ENCODE measurements at regions not wholly inside any gene's neighbourhood (a gene's known extent, or its start where the extent isn't known, plus 50 kb on each side); places are given as distances from the start of the nearest gene placed in this dataset.

- Mint-ChIP-seq H3K4me1 (ENCODE audit: low read depth) (no peaks in the 10 kb centered on the region), H3K36me3 (no peaks in the 10 kb centered on the region), H3K27me3 (no peaks in the 10 kb centered on the region), H3K27ac (no peak overlapping the region), H3K9me3 (ENCODE audit: low read depth) (peaks cover 3% of the 10 kb centered on the region), H3K4me3 (no peak overlapping the region)
Measured at GRCh38 chr2:166637051-166637450, 143.0 kb upstream of the SCN7A start.

DNA sequence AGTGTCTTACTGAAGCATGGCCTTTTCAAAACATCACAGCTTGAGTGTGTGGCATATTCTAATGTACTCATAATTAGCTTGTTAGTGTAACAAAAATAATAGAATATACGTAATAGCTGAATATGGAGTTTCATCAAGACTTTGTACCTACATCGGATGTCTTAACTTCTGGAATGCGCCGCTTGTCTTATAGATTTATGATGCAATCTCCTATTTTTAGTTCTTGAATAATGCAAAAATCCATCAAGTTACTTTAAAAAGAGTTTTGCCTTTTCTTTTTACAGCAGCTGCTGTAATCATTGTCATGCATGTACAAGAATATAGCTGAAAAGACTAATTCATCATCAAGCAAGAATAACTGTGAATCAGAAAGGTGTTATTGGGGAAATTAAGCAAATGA is 140.7 kb upstream of the SCN7A start:
- no peaks in the 10 kb centered on the region for H3K4me1 Mint-ChIP-seq (ENCODE audit: low read depth)

DNA sequence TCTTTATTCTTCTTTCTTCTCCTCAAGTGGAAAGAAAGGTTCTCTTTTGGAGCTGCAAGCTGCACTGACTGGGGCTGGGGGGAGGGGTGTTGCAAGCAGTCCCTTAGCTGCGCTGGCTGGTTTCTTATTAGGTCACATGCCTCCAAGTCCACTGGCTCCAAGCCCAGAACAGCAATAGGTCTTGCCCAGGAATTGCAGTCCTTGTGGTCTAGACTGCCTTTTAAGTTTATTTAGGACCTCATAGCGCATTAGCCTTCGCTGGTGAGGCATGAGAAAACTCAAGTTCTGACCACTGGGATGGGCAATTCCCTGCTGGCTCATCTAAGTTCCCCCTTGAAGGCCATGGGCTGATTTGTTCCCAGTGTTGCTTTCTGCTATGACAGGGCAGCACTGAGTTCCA is 138.6 kb upstream of the SCN7A start:
- Mint-ChIP-seq H3K27me3 (no peaks in the 10 kb centered on the region), H3K4me3 (no peak overlapping the region), H3K36me3 (no peaks in the 10 kb centered on the region), H3K9me3 (ENCODE audit: low read depth) (peaks cover 3% of the 10 kb centered on the region), H3K4me1 (ENCODE audit: low read depth) (no peaks in the 10 kb centered on the region), H3K27ac (no peak overlapping the region)

More for the DNA sequence above, 140.7 kb upstream of the SCN7A start:
- Mint-ChIP-seq H3K27ac (no peak overlapping the region), H3K36me3 (no peaks in the 10 kb centered on the region), H3K4me3 (no peak overlapping the region), H3K27me3 (no peaks in the 10 kb centered on the region), H3K9me3 (ENCODE audit: low read depth) (peaks cover 3% of the 10 kb centered on the region)

- H3K9me3 Mint-ChIP-seq (ENCODE audit: low read depth) = peaks cover 2% of the 10 kb centered on the region
- H3K27me3 Mint-ChIP-seq = peaks cover 1% of the 10 kb centered on the region
- no peaks in the 10 kb centered on the region for H3K4me1 Mint-ChIP-seq (ENCODE audit: low read depth)
- no peak overlapping the region for H3K4me3 Mint-ChIP-seq
- no peak overlapping the region for H3K27ac Mint-ChIP-seq
- no peaks in the 10 kb centered on the region for H3K36me3 Mint-ChIP-seq
Measured at GRCh38 chr2:166628478-166629136, 134.6 kb upstream of the SCN7A start.

GRCh38 chr2:166627893-166628292 is 133.8 kb upstream of the SCN7A start:
- H3K4me1 Mint-ChIP-seq (ENCODE audit: low read depth) = no peaks in the 10 kb centered on the region
- H3K27me3 Mint-ChIP-seq = peaks cover 1% of the 10 kb centered on the region
- no peak overlapping the region for H3K4me3 Mint-ChIP-seq

DNA sequence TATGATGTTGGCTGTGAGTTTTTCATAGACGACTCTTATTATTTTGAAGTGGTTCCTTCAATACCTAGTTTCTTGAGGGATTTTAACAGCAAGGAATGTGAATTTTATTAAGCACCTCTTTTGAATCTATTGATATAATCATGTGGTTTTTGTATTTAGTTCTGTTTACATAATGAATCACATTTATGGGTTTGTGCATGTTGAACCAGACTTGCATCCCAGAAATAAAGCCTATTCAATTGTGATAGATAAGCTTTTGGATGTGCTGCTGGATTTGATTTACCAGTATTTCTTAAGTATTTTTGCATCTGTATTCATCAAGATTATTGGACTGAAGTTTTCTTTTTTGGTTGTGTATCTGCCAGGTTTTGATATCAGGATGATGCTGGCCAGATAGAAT is 131.6 kb upstream of the SCN7A start:
- Mint-ChIP-seq H3K4me1 (ENCODE audit: low read depth) (peaks cover 3% of the 10 kb centered on the region), H3K27me3 (peaks cover 1% of the 10 kb centered on the region), H3K9me3 (ENCODE audit: low read depth) (peaks cover 3% of the 10 kb centered on the region), H3K27ac (no peak overlapping the region), H3K4me3 (no peak overlapping the region), H3K36me3 (no peaks in the 10 kb centered on the region)

More at GRCh38 chr2:166627893-166628292, 133.8 kb upstream of the SCN7A start:
- no peaks in the 10 kb centered on the region for H3K36me3 Mint-ChIP-seq
- H3K27ac Mint-ChIP-seq = no peak overlapping the region
- H3K9me3 Mint-ChIP-seq (ENCODE audit: low read depth) = peaks cover 3% of the 10 kb centered on the region

- no peaks in the 10 kb centered on the region for H3K36me3 Mint-ChIP-seq
- H3K27me3 Mint-ChIP-seq = peaks cover 6% of the 10 kb centered on the region
- H3K4me3 Mint-ChIP-seq = no peak overlapping the region
- H3K4me1 Mint-ChIP-seq (ENCODE audit: low read depth) = peaks cover 13% of the 10 kb centered on the region
- no peaks in the 10 kb centered on the region for H3K9me3 Mint-ChIP-seq (ENCODE audit: low read depth)
- H3K27ac Mint-ChIP-seq = no peak overlapping the region
Measured at GRCh38 chr2:166614503-166614902, 120.5 kb upstream of the SCN7A start.

GRCh38 chr2:166614029-166614428 is 120.0 kb upstream of the SCN7A start:
- H3K27ac Mint-ChIP-seq = no peak overlapping the region
- H3K4me1 Mint-ChIP-seq (ENCODE audit: low read depth) = peaks cover 13% of the 10 kb centered on the region
- H3K36me3 Mint-ChIP-seq = no peaks in the 10 kb centered on the region
- no peak overlapping the region for H3K4me3 Mint-ChIP-seq
- H3K9me3 Mint-ChIP-seq (ENCODE audit: low read depth) = no peaks in the 10 kb centered on the region
- H3K27me3 Mint-ChIP-seq = peaks cover 6% of the 10 kb centered on the region

- Mint-ChIP-seq H3K27me3 (peaks cover 6% of the 10 kb centered on the region), H3K27ac (no peak overlapping the region), H3K4me1 (ENCODE audit: low read depth) (peaks cover 13% of the 10 kb centered on the region), H3K9me3 (ENCODE audit: low read depth) (no peaks in the 10 kb centered on the region), H3K36me3 (no peaks in the 10 kb centered on the region), H3K4me3 (no peak overlapping the region)
Measured at GRCh38 chr2:166613226-166613625, 119.2 kb upstream of the SCN7A start.

- H3K9me3 Mint-ChIP-seq (ENCODE audit: low read depth) = no peaks in the 10 kb centered on the region
- peaks cover 13% of the 10 kb centered on the region for H3K4me1 Mint-ChIP-seq (ENCODE audit: low read depth)
- peaks cover 6% of the 10 kb centered on the region for H3K27me3 Mint-ChIP-seq
- no peak overlapping the region for H3K27ac Mint-ChIP-seq
- no peaks in the 10 kb centered on the region for H3K36me3 Mint-ChIP-seq
- no peak overlapping the region for H3K4me3 Mint-ChIP-seq
Measured at GRCh38 chr2:166612214-166612613, 118.2 kb upstream of the SCN7A start.

- Mint-ChIP-seq H3K27ac (no peak overlapping the region), H3K4me1 (ENCODE audit: low read depth) (peaks cover 13% of the 10 kb centered on the region), H3K27me3 (peaks cover 7% of the 10 kb centered on the region), H3K4me3 (peak overlapping the region; percentile 33), H3K9me3 (ENCODE audit: low read depth) (no peaks in the 10 kb centered on the region), H3K36me3 (no peaks in the 10 kb centered on the region)
Measured at GRCh38 chr2:166610913-166611305, 116.9 kb upstream of the SCN7A start.

DNA sequence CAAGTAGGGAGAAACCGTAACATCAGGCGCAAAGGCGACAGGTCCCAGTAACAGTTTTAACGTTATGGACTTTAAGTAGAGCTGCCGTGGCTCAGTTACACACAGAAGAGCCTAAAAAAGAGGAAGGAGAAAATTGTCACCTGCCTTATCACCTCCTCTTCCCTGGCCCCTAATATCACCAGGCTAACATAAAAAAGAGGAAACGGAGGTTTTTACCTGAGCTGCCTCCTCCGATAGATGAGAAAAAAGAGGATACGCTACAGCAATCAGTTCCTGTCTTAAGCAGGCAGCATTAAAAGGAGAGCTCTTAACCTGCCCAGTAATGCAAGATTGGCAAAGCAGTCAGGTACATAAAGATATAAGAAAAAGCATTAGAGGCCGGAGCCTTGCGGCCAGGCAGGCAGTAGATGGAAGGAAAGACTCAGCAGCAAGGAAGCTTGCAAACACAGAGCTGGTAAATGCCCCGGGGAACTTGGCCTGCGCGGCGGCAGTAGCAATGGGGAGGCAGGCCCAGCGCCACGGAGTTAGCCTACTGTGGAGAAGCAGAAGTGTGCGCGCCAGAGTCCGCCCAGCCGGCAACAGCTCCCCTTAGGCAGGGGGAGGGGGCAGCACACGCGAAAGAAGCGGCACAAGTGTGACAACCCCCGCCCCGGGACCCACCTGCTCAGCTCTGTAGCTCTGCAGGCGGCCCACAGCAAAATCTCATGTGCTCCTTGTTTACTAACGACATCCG is 116.3 kb upstream of the SCN7A start:
- Mint-ChIP-seq H3K4me3 (peak overlapping the region; percentile 33), H3K4me1 (ENCODE audit: low read depth) (peaks cover 13% of the 10 kb centered on the region), H3K9me3 (ENCODE audit: low read depth) (no peaks in the 10 kb centered on the region), H3K27ac (no peak overlapping the region), H3K27me3 (peaks cover 7% of the 10 kb centered on the region), H3K36me3 (no peaks in the 10 kb centered on the region)

GRCh38 chr2:166609183-166609959 is 115.3 kb upstream of the SCN7A start:
- Mint-ChIP-seq H3K4me3 (no peak overlapping the region), H3K36me3 (no peaks in the 10 kb centered on the region), H3K4me1 (ENCODE audit: low read depth) (peaks cover 13% of the 10 kb centered on the region), H3K9me3 (ENCODE audit: low read depth) (no peaks in the 10 kb centered on the region), H3K27me3 (peaks cover 7% of the 10 kb centered on the region), H3K27ac (no peak overlapping the region)

DNA sequence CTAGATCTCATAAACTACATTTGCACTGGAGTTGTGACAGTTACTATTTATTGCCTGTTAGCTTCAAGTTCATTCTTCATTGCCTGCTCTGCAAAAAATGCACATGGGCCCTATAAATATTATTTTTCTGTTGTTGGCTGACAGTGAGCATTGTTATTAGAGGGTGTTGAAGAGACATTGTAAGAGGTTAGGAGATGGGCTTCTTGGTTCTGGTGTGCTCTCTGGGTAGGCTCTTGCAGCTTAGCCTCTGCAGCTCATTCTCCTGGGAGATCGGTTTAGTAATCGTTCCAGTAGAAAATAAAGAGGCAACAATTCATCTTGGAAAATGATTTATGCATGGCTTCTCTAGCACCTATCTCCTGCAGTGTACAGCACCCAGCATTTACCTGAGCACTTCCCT is 113.8 kb upstream of the SCN7A start:
- H3K27ac Mint-ChIP-seq = no peak overlapping the region
- H3K4me3 Mint-ChIP-seq = no peak overlapping the region
- no peaks in the 10 kb centered on the region for H3K9me3 Mint-ChIP-seq (ENCODE audit: low read depth)
- H3K27me3 Mint-ChIP-seq = peaks cover 5% of the 10 kb centered on the region
- no peaks in the 10 kb centered on the region for H3K36me3 Mint-ChIP-seq
- peaks cover 13% of the 10 kb centered on the region for H3K4me1 Mint-ChIP-seq (ENCODE audit: low read depth)

GRCh38 chr2:166593403-166593802 is 99.4 kb upstream of the SCN7A start:
- no peaks in the 10 kb centered on the region for H3K36me3 Mint-ChIP-seq
- H3K4me1 Mint-ChIP-seq (ENCODE audit: low read depth) = no peaks in the 10 kb centered on the region

More at GRCh38 chr2:166593403-166593802, 99.4 kb upstream of the SCN7A start:
- H3K9me3 Mint-ChIP-seq (ENCODE audit: low read depth) = peaks cover 13% of the 10 kb centered on the region
- no peaks in the 10 kb centered on the region for H3K27me3 Mint-ChIP-seq
- no peak overlapping the region for H3K27ac Mint-ChIP-seq
- H3K4me3 Mint-ChIP-seq = no peak overlapping the region
